HepG2 (cell line): ENCODE measurements at regions not wholly inside any gene's neighbourhood (a gene's known extent, or its start where the extent isn't known, plus 50 kb on each side); places are given as distances from the start of the nearest gene placed in this dataset.

Experiments used
- ATAC-seq: fragments of 200-7000 bp; cut with Tn5 transposase; 3 replicates; pipeline ENCODE4 v1.9.1; 2020; ENCODE audit warnings: mild to moderate bottlenecking, moderate library complexity
- BruUV-seq: library from RNA; stranded (reverse); fragments of 400-500 nt; replicated peaks from 2 replicates; lab custom pipeline; 2021; lab: Mats Ljungman, UMichigan
- CTCF ChIA-PET: fragments of 300-600 bp; formaldehyde crosslinking; extraction: SDS; loops from one replicate; lab custom pipeline; 2021; ENCODE audit warnings: low total read pairs, inconsistent platforms, low intra/inter-chr PET ratio; lab: Yijun Ruan, JAX
- POLR2A ChIA-PET: fragments of 350-600 bp; sonication (Branson Sonifier 250); formaldehyde crosslinking; loops from one replicate; lab custom pipeline; 2020; ENCODE audit warnings: antibody characterized with exemption, inconsistent platforms; lab: Yijun Ruan, JAX
- DNase-seq: peaks from one replicate; pipeline ENCODE4 v3.0.0-alpha.2; 2015; ENCODE audit warnings: low spot score
- FAIRE-seq: peaks from 3 replicates; lab custom pipeline; 2011; peaks lifted over from hg19 to GRCh38; lab: Jason Lieb, UNC
- H2AFZ ChIP-seq: one replicate; pipeline ENCODE4 v1.6.1; 2011; ENCODE audit warnings: low read length, inconsistent platforms
- H3K27ac ChIP-seq: fragments of 300-600 bp; 3 replicates; pipeline ENCODE4 v1.8.0; 2011; ENCODE audit warnings: mixed run types, mild to moderate bottlenecking, mixed read lengths, low read length, inconsistent platforms; ENCODE audit not compliant: insufficient read depth; ENCODE audit errors: extremely low read length
- H3K27me3 ChIP-seq, 2 experiments: fragments of 200-600 bp in 1 of 2; 2 replicates in 1 of 2; 3 replicates in 1 of 2; pipeline versions ENCODE4 v1.6.0 to v1.8.0; 2011; ENCODE audit warnings: low read length in 2 of 2, mild to moderate bottlenecking in 2 of 2, moderate library complexity in 2 of 2, inconsistent platforms in 1 of 2; ENCODE audit not compliant: insufficient read depth in 2 of 2, control insufficient read depth in 1 of 2
- H3K36me3 ChIP-seq, 2 experiments: fragments of 200-600 bp in 1 of 2; replicated peaks in 1 of 2; 2 replicates in 1 of 2; 3 replicates in 1 of 2; pipeline versions ENCODE4 v1.5.1 to v1.8.0; 2011; ENCODE audit warnings: low read length in 2 of 2, inconsistent platforms in 1 of 2; ENCODE audit not compliant: insufficient read depth in 2 of 2, control insufficient read depth in 1 of 2
- H3K4me1 ChIP-seq: 2 replicates; pipeline ENCODE4 v1.5.1; 2012; ENCODE audit warnings: low read length, inconsistent platforms; ENCODE audit not compliant: insufficient read depth
- H3K4me2 ChIP-seq: 2 replicates; pipeline ENCODE4 v1.6.0; 2011; ENCODE audit warnings: low read depth, low read length, inconsistent platforms
- H3K4me3 ChIP-seq, 3 experiments: fragments of 200-600 bp in 1 of 3; sonication (generic), shearing (Covaris generic) in 1 of 3; replicated peaks in 1 of 3; 2 replicates each; pipeline ENCODE4 v1.5.1; 2011 to 2016; ENCODE audit warnings: low read length in 3 of 3, inconsistent platforms in 2 of 3, low read depth in 2 of 3, mild to moderate bottlenecking in 2 of 3, control low read depth in 1 of 3, mixed read lengths in 1 of 3; ENCODE audit not compliant: insufficient read depth in 1 of 3
- H3K79me2 ChIP-seq: one replicate; pipeline ENCODE4 v1.6.1; 2011; ENCODE audit warnings: low read length, inconsistent platforms; ENCODE audit not compliant: insufficient read depth
- H3K9ac ChIP-seq: 2 replicates; pipeline ENCODE4 v1.6.0; 2011; ENCODE audit warnings: mild to moderate bottlenecking, low read depth, low read length, inconsistent platforms; ENCODE audit not compliant: insufficient read depth
- H3K9me3 ChIP-seq: 2 replicates; pipeline ENCODE4 v1.5.1; 2012; ENCODE audit warnings: mild to moderate bottlenecking, low read length
- H4K20me1 ChIP-seq: 2 replicates; pipeline ENCODE4 v1.6.0; 2011; ENCODE audit warnings: inconsistent platforms, mild to moderate bottlenecking, low read length, moderate library complexity; ENCODE audit not compliant: insufficient read depth
- GLI4 ChIP-seq: sonication (generic); formaldehyde crosslinking; IDR thresholded peaks from 2 replicates; pipeline ENCODE4 v1.5.1; 2020; ENCODE audit warnings: missing genetic modification reagents, mild to moderate bottlenecking, moderate library complexity, borderline replicate concordance
- NONO ChIP-seq, 2 experiments: fragments of 450-650 bp in 1 of 2; sonication (generic) in 1 of 2; formaldehyde crosslinking in 1 of 2; IDR thresholded peaks in 1 of 2; conservative IDR thresholded peaks in 1 of 2; 2 replicates each; pipeline versions ENCODE4 v1.6.1 to v1.8.0; 2017 to 2022; ENCODE audit warnings: mild to moderate bottlenecking in 1 of 2, missing genetic modification reagents in 1 of 2, moderate library complexity in 1 of 2
- PRMT3 ChIP-seq: sonication (generic); formaldehyde crosslinking; IDR thresholded peaks from 2 replicates; pipeline ENCODE4 v1.8.1; 2022; ENCODE audit warnings: low read depth, mild to moderate bottlenecking, moderate library complexity, missing genetic modification reagents, borderline replicate concordance
- THYN1 ChIP-seq: sonication (generic); formaldehyde crosslinking; IDR thresholded peaks from 2 replicates; pipeline ENCODE4 v1.8.1; 2023; ENCODE audit warnings: low read depth, mild to moderate bottlenecking, moderate library complexity, missing genetic modification reagents, borderline replicate concordance
- ZNF264 ChIP-seq: sonication (generic); formaldehyde crosslinking; IDR thresholded peaks from 2 replicates; pipeline ENCODE4 v1.4.0; 2020; ENCODE audit warnings: missing genetic modification reagents
- WGBS: methylation state at CpG from one replicate; pipeline ENCODE4 v1.1.6; 2017; ENCODE audit warnings: low lambda C conversion rate; 5-methylcytosine and 5-hydroxymethylcytosine counted together
- in situ Hi-C: cut with HindIII; loops from 2 replicates; pipeline ENCODE4 v1.10.0; 2017; ENCODE audit warnings: low pct_unique_long_range_greater_than_20kb; ENCODE audit not compliant: extremely low pct_ligation_motif_present
- intact Hi-C: fragments of 100-400 bp; cut with micrococcal nuclease; formaldehyde crosslinking; loops from one replicate; pipeline ENCODE4 v1.10.0; 2022; ENCODE audit not compliant: unreplicated experiment
- TF ChIP-seq, protein P1 (sequence below): sonication (generic); formaldehyde crosslinking; IDR thresholded peaks from 2 replicates; pipeline ENCODE4 v1.5.1; 2020; ENCODE audit warnings: missing genetic modification reagents, mild to moderate bottlenecking, borderline replicate concordance

GRCh38 chr17:71176928-71177443, 943.8 kb upstream of the SOX9 start:
- Histone ChIP-seq H3K36me3 (no peaks in the 10 kb centered on the region), H3K4me3 (no peak overlapping the region), H3K9ac (no peak overlapping the region), H3K79me2 (no peaks in the 10 kb centered on the region), H3K27me3 (no peaks in the 10 kb centered on the region), H3K4me1 (no peaks in the 10 kb centered on the region), H3K27ac (no peak overlapping the region), H4K20me1 (no peaks in the 10 kb centered on the region), H2AFZ (no peak overlapping the region)
- BruUV-seq: no TSS peak
- no peak for FAIRE-seq
- intact Hi-C loops: no loop called here
- ATAC-seq: no peak
- in situ Hi-C loops: no loop called here
- POLR2A ChIA-PET: no interaction called here
- CTCF ChIA-PET: no interaction called here
- no peak for DNase-seq
- TF ChIP-seq THYN1 (CRISPR knock-in tag) (no peak), GLI4 (CRISPR knock-in tag) (no peak), ZNF264 (CRISPR knock-in tag) (no peak), PRMT3 (CRISPR knock-in tag) (no peak), NONO (IDR thresholded peaks at IDR 0.05) (no peak), NONO (CRISPR knock-in tag; conservative IDR thresholded peaks at IDR 0.05) (no peak)
- TF ChIP-seq, protein P1, sequence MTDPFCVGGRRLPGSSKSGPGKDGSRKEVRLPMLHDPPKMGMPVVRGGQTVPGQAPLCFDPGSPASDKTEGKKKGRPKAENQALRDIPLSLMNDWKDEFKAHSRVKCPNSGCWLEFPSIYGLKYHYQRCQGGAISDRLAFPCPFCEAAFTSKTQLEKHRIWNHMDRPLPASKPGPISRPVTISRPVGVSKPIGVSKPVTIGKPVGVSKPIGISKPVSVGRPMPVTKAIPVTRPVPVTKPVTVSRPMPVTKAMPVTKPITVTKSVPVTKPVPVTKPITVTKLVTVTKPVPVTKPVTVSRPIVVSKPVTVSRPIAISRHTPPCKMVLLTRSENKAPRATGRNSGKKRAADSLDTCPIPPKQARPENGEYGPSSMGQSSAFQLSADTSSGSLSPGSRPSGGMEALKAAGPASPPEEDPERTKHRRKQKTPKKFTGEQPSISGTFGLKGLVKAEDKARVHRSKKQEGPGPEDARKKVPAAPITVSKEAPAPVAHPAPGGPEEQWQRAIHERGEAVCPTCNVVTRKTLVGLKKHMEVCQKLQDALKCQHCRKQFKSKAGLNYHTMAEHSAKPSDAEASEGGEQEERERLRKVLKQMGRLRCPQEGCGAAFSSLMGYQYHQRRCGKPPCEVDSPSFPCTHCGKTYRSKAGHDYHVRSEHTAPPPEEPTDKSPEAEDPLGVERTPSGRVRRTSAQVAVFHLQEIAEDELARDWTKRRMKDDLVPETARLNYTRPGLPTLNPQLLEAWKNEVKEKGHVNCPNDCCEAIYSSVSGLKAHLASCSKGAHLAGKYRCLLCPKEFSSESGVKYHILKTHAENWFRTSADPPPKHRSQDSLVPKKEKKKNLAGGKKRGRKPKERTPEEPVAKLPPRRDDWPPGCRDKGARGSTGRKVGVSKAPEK (CRISPR knock-in tag): no peak
- TF ChIP-seq, all 625 proteins: peak for 0
- H3K9me3 ChIP-seq: peaks cover 54% of the 10 kb centered on the region
- 14% methylated on average over 6 of the region's 6 CpGs for WGBS
- no peak overlapping the region for H3K4me2 ChIP-seq
